MM.1S (cell line): ENCODE measurements at regions not wholly inside any gene's neighbourhood (a gene's known extent, or its start where the extent isn't known, plus 50 kb on each side); places are given as distances from the start of the nearest gene placed in this dataset.

Experiments
- DNase-seq: peaks from one replicate; pipeline ENCODE4 v3.0.0-alpha.2; 2015
- H2AFZ ChIP-seq: fragments of 300-600 bp; sonication (generic); 2 replicates; pipeline ENCODE4 v1.6.0; 2016; ENCODE audit warnings: antibody characterized with exemption, low read length
- H3F3A ChIP-seq: fragments of 300-600 bp; sonication (generic); 2 replicates; pipeline ENCODE4 v1.6.1; 2016; ENCODE audit warnings: mild to moderate bottlenecking, antibody characterized with exemption, low read length, moderate library complexity, mixed read lengths; ENCODE audit not compliant: insufficient read depth
- H3K27ac ChIP-seq: fragments of 300-600 bp; sonication (generic); 2 replicates; pipeline ENCODE4 v1.5.1; 2016; ENCODE audit warnings: mild to moderate bottlenecking, low read length
- H3K27me3 ChIP-seq: fragments of 300-600 bp; sonication (generic); replicated peaks from 2 replicates; pipeline ENCODE4 v1.6.0; 2016; ENCODE audit warnings: low read length; ENCODE audit not compliant: insufficient read depth
- H3K36me3 ChIP-seq: fragments of 300-600 bp; sonication (generic); replicated peaks from 2 replicates; pipeline ENCODE4 v1.6.1; 2016; ENCODE audit warnings: mild to moderate bottlenecking, low read length, mixed read lengths; ENCODE audit not compliant: insufficient read depth
- H3K4me1 ChIP-seq: fragments of 300-600 bp; sonication (generic); 2 replicates; pipeline ENCODE4 v1.6.1; 2016; ENCODE audit warnings: low read length, mixed read lengths
- H3K4me2 ChIP-seq: fragments of 300-600 bp; sonication (generic); 2 replicates; pipeline ENCODE4 v1.6.0; 2016; ENCODE audit warnings: low read depth, low read length
- H3K4me3 ChIP-seq: fragments of 300-600 bp; sonication (generic); 2 replicates; pipeline ENCODE4 v1.5.1; 2016; ENCODE audit warnings: low read length, mixed read lengths
- H3K79me2 ChIP-seq: fragments of 300-600 bp; sonication (generic); 2 replicates; pipeline ENCODE4 v1.6.1; 2016; ENCODE audit warnings: mixed run types, low read length, mixed read lengths
- H3K9ac ChIP-seq: fragments of 300-600 bp; sonication (generic); 2 replicates; pipeline ENCODE4 v1.6.1; 2016; ENCODE audit warnings: low read length, mixed read lengths
- H3K9me2 ChIP-seq: fragments of 300-600 bp; sonication (generic); replicated peaks from 2 replicates; pipeline ENCODE4 v1.6.1; 2016; ENCODE audit warnings: mild to moderate bottlenecking, low read length, mixed read lengths; ENCODE audit not compliant: insufficient read depth
- H3K9me3 ChIP-seq: fragments of 300-600 bp; sonication (generic); replicated peaks from 2 replicates; pipeline ENCODE4 v1.6.1; 2016; ENCODE audit warnings: mild to moderate bottlenecking, low read length, mixed read lengths; ENCODE audit not compliant: insufficient read depth
- H4K20me1 ChIP-seq: fragments of 300-600 bp; sonication (generic); 2 replicates; pipeline ENCODE4 v1.6.1; 2016; ENCODE audit warnings: mild to moderate bottlenecking, low read length, moderate library complexity, mixed read lengths; ENCODE audit not compliant: insufficient read depth
- CTCF ChIP-seq: fragments of 300-600 bp; sonication (generic); IDR thresholded peaks from 2 replicates; pipeline ENCODE4 v1.5.1; 2016; ENCODE audit warnings: antibody characterized with exemption, low read length, mixed read lengths
- EZH2 ChIP-seq: fragments of 300-600 bp; sonication (generic); optimal IDR thresholded peaks from 2 replicates; pipeline ENCODE3; 2017; ENCODE audit warnings: low read depth, mild to moderate bottlenecking, antibody characterized with exemption, low read length, mixed read lengths
- EZH2phosphoT487 ChIP-seq: fragments of 300-600 bp; sonication (generic); IDR thresholded peaks from 2 replicates; pipeline ENCODE4 v1.6.1; 2018; ENCODE audit warnings: antibody characterized with exemption, low read length

DNA sequence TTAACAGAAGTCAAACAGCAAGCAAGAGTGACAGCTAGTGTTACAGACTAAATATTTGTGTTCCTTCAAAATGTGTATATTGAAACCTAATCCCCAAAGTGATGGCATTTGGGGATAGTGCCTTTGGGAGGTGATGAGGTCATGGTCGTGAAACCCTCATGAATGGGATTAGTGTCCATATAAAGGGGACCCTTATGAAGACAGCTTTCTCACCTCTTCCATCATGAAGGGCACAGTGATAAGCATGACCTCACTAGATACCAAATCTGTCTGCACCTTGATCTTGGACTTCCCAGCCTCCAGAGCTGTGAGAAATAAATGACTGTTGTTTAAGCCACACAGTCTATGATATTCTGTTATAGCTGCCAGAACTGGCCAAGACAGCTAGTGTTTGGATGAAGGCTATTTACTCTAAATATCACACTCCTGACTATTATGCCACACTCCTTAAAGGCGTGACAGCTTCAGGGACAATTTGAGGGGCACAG, 235.7 kb upstream of the TMEM72 start:
- no peaks in the 10 kb centered on the region for H4K20me1 ChIP-seq
- H3K9me3 ChIP-seq, result no peaks in the 10 kb centered on the region
- H3K79me2 ChIP-seq, result no peaks in the 10 kb centered on the region
- TF ChIP-seq EZH2phosphoT487, result no peak
- no peak for TF ChIP-seq EZH2
- no peak for TF ChIP-seq CTCF
- no peak overlapping the region for H3K27ac ChIP-seq
- H3K36me3 ChIP-seq, result no peaks in the 10 kb centered on the region
- no peaks in the 10 kb centered on the region for H3K9me2 ChIP-seq
- no peak overlapping the region for H2AFZ ChIP-seq
- no peaks in the 10 kb centered on the region for H3K4me1 ChIP-seq
- H3K9ac ChIP-seq, result no peak overlapping the region
- H3F3A ChIP-seq, result no peaks in the 10 kb centered on the region
- no peak overlapping the region for H3K4me2 ChIP-seq
- no peaks in the 10 kb centered on the region for H3K27me3 ChIP-seq
- H3K4me3 ChIP-seq, result no peak overlapping the region
- DNase-seq, result no peak

- no peak overlapping the region for H3K9ac ChIP-seq
- DNase-seq, result no peak
- no peak overlapping the region for H3K27ac ChIP-seq
- H4K20me1 ChIP-seq, result no peaks in the 10 kb centered on the region
- H3K79me2 ChIP-seq, result no peaks in the 10 kb centered on the region
- H3K9me2 ChIP-seq, result no peaks in the 10 kb centered on the region
- no peaks in the 10 kb centered on the region for H3K9me3 ChIP-seq
- no peak for TF ChIP-seq EZH2phosphoT487
- TF ChIP-seq EZH2, result no peak
- TF ChIP-seq CTCF, result no peak
- H3K27me3 ChIP-seq, result no peaks in the 10 kb centered on the region
- H3K36me3 ChIP-seq, result no peaks in the 10 kb centered on the region
- no peak overlapping the region for H3K4me2 ChIP-seq
- no peaks in the 10 kb centered on the region for H3K4me1 ChIP-seq
- no peaks in the 10 kb centered on the region for H3F3A ChIP-seq
- H2AFZ ChIP-seq, result no peak overlapping the region
- H3K4me3 ChIP-seq, result no peak overlapping the region
Measured at GRCh38 chr10:44680764-44681163, 230.4 kb upstream of the TMEM72 start.

DNA sequence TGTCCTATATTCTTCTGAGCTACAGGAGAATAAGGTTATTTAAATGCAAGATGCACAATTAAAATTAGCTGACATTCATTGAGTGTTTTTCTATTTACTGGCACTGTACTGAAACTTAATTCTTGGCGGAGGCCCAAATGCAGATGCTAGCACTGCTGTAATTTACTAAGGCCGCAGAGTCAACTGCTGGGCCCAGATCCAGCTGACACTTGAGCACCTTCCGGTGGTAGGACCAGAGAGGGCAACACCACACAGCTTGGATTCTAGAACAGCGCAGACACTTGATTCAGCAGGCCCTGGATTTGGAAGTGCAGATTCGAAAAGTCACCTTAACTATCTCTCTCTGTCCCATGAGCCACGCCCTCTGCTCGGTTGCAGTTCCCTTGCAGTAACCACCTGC, 228.6 kb upstream of the TMEM72 start:
- Histone ChIP-seq H4K20me1 (no peaks in the 10 kb centered on the region), H3K4me2 (no peak overlapping the region), H3K9ac (no peak overlapping the region), H3K9me3 (no peaks in the 10 kb centered on the region), H3K9me2 (no peaks in the 10 kb centered on the region), H3K27ac (no peak overlapping the region), H3K4me3 (no peak overlapping the region), H3K27me3 (no peaks in the 10 kb centered on the region), H3K79me2 (no peaks in the 10 kb centered on the region), H3K36me3 (no peaks in the 10 kb centered on the region), H3K4me1 (no peaks in the 10 kb centered on the region), H3F3A (no peaks in the 10 kb centered on the region), H2AFZ (no peak overlapping the region)
- no peak for DNase-seq
- TF ChIP-seq EZH2phosphoT487 (no peak), EZH2 (no peak), CTCF (no peak)
